Suppressor macrophage (primary cell): ENCODE measurements at regions not wholly inside any gene's neighbourhood (a gene's known extent, or its start where the extent isn't known, plus 50 kb on each side); places are given as distances from the start of the nearest gene placed in this dataset.
"Not testable (repeated sequence)": the region's sequence is repeated elsewhere in the genome, so short reads cannot be mapped to it uniquely, and the experiment has no call there.

Source experiments
- DNase-seq, 4 experiments: peaks; one replicate each; pipeline ENCODE4 v3.0.0-alpha.2; 2020 to 2022

- no peak for DNase-seq
These were observed 1284.1 kb upstream of the GYPC start for GRCh38 chr2:125371867-125372266.

- no peak for DNase-seq
These were observed 1282.7 kb upstream of the GYPC start for GRCh38 chr2:125373293-125373692.

- no peak for DNase-seq
These were observed 1269.9 kb upstream of the GYPC start for GRCh38 chr2:125386074-125386473.

GRCh38 chr2:125397535-125398251 is 1258.3 kb upstream of the GYPC start:
- no peak for DNase-seq

- DNase-seq: no peak
These were observed 1257.0 kb upstream of the GYPC start for GRCh38 chr2:125398738-125399524.

GRCh38 chr2:125405816-125406215 is 1250.1 kb upstream of the GYPC start:
- no peak for DNase-seq

GRCh38 chr2:125408874-125409538 is 1247.0 kb upstream of the GYPC start:
- DNase-seq: no peak

GRCh38 chr2:125418483-125418882 is 1237.5 kb upstream of the GYPC start:
- DNase-seq: no peak

- not testable (repeated sequence) for DNase-seq
These were observed 1233.7 kb upstream of the GYPC start for GRCh38 chr2:125422198-125422770.

GRCh38 chr2:125424266-125424785 is 1231.6 kb upstream of the GYPC start:
- DNase-seq: no peak

GRCh38 chr2:125427721-125428315 is 1228.1 kb upstream of the GYPC start:
- no peak for DNase-seq

GRCh38 chr2:125444106-125444505 is 1211.9 kb upstream of the GYPC start:
- no peak for DNase-seq

- no peak for DNase-seq
These were observed 1210.5 kb upstream of the GYPC start for GRCh38 chr2:125445495-125445894.

GRCh38 chr2:125450092-125450491 is 1205.9 kb upstream of the GYPC start:
- DNase-seq: no peak

- DNase-seq: no peak
These were observed 1200.8 kb upstream of the GYPC start for GRCh38 chr2:125455110-125455509.

GRCh38 chr2:125456693-125457363 is 1199.1 kb upstream of the GYPC start:
- no peak for DNase-seq

GRCh38 chr2:125471963-125472362 is 1184.0 kb upstream of the GYPC start:
- DNase-seq: no peak

GRCh38 chr2:125479143-125479636 is 1176.8 kb upstream of the GYPC start:
- no peak for DNase-seq

- no peak for DNase-seq
These were observed 1165.7 kb upstream of the GYPC start for GRCh38 chr2:125490308-125490707.

GRCh38 chr2:125491663-125492062 is 1164.3 kb upstream of the GYPC start:
- no peak for DNase-seq

- no peak for DNase-seq
These were observed 1143.6 kb upstream of the GYPC start for GRCh38 chr2:125512313-125512712.
